ENCODE measurements at regions not wholly inside any gene's neighbourhood (a gene's known extent, or its start where the extent isn't known, plus 50 kb on each side); places are given as distances from the start of the nearest gene placed in this dataset.

GRCh38 chr15:35973029-35973428 is 427.1 kb upstream of the DPH6 start:
- TF ChIP-seq POLR2A (IDR thresholded peaks at IDR 0.05): no peak
- no peak for TF ChIP-seq CTCF (IDR thresholded peaks at IDR 0.05)
